ENCODE measurements at regions not wholly inside any gene's neighbourhood (a gene's known extent, or its start where the extent isn't known, plus 50 kb on each side); places are given as distances from the start of the nearest gene placed in this dataset.

- TF ChIP-seq FOXM1 (IDR thresholded peaks at IDR 0.05; ENCODE audit: borderline replicate concordance, low read depth) (no peak), ZBTB7A (IDR thresholded peaks at IDR 0.05; ENCODE audit: low read depth) (no peak), TAF1 (IDR thresholded peaks at IDR 0.05; ENCODE audit: low read depth) (no peak), TCF12 (IDR thresholded peaks at IDR 0.05; ENCODE audit: low read depth) (no peak), RAD21 (IDR thresholded peaks at IDR 0.05; ENCODE audit: low read depth) (no peak), NFIC (IDR thresholded peaks at IDR 0.05) (no peak)
- TF ChIP-seq, protein P1, sequence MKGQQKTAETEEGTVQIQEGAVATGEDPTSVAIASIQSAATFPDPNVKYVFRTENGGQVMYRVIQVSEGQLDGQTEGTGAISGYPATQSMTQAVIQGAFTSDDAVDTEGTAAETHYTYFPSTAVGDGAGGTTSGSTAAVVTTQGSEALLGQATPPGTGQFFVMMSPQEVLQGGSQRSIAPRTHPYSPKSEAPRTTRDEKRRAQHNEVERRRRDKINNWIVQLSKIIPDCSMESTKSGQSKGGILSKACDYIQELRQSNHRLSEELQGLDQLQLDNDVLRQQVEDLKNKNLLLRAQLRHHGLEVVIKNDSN (IDR thresholded peaks at IDR 0.05), result no peak
- TF ChIP-seq, protein P2, sequence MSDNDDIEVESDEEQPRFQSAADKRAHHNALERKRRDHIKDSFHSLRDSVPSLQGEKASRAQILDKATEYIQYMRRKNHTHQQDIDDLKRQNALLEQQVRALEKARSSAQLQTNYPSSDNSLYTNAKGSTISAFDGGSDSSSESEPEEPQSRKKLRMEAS (IDR thresholded peaks at IDR 0.05), result no peak
Observed at GRCh38 chr16:63653044-63653839, 1468.6 kb downstream of the CDH11 start.

- TF ChIP-seq EGR1 (IDR thresholded peaks at IDR 0.05), result no peak
- TF ChIP-seq TCF12 (IDR thresholded peaks at IDR 0.05; ENCODE audit: low read depth), result no peak
- TF ChIP-seq REST (IDR thresholded peaks at IDR 0.05; ENCODE audit: low read depth), result no peak
- no peak for TF ChIP-seq NFIC (IDR thresholded peaks at IDR 0.05)
- TF ChIP-seq CEBPB (IDR thresholded peaks at IDR 0.05), result no peak
- TF ChIP-seq, protein P1 (IDR thresholded peaks at IDR 0.05), result no peak
Observed at GRCh38 chr16:63652091-63652490, 1469.8 kb downstream of the CDH11 start.

DNA sequence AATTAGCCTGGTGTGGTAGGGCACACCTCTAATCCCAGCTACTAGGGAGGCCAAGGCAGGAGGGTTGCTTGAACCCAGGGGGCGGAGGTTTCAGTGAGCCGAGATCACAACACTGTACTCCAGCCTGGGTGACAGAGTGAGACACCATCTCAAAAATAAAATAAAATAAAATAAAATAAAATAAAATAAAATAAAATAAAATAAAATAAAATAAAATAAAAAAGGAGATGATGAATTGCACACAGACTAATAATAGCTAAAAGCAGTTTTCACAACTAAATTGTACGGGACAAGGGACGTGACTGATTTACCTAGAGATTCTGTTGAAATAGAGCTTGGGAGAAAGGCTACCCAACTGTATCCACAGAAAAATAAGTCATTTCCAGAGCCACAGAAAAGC, 1471.3 kb downstream of the CDH11 start:
- TF ChIP-seq YY1 (IDR thresholded peaks at IDR 0.05; ENCODE audit: low read depth) (no peak), EGR1 (IDR thresholded peaks at IDR 0.05) (no peak), TEAD4 (IDR thresholded peaks at IDR 0.05) (no peak), CEBPB (IDR thresholded peaks at IDR 0.05) (no peak), TCF12 (IDR thresholded peaks at IDR 0.05; ENCODE audit: low read depth) (no peak)

DNA sequence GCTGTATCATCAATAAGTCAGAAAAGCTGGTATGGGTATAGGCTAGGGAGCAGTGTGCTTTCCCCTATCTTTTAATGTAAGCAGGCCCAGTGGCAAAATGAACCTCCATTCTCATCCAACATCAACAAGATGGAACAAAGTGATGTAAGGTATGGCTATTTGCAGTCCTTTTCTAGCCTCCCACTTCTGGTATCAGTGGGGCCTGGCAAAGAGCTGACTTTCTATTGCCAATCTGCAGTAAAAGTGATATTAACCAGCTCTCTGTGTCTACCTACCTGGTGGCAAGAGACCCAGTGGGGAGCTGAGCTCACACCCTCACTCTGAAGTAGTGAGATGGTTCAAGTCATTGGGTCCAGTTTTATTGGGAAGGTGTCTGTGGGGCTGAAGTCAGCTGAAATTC, 1492.6 kb downstream of the CDH11 start:
- TF ChIP-seq, protein P1 (IDR thresholded peaks at IDR 0.05), result no peak
- TF ChIP-seq CREB1 (IDR thresholded peaks at IDR 0.05; ENCODE audit: low read depth) (no peak), TAF1 (IDR thresholded peaks at IDR 0.05; ENCODE audit: low read depth) (no peak), NFIC (IDR thresholded peaks at IDR 0.05) (no peak), TCF12 (IDR thresholded peaks at IDR 0.05; ENCODE audit: low read depth) (no peak), EGR1 (IDR thresholded peaks at IDR 0.05) (no peak), ZBTB7A (IDR thresholded peaks at IDR 0.05; ENCODE audit: low read depth) (no peak), REST (IDR thresholded peaks at IDR 0.05; ENCODE audit: low read depth) (no peak), EP300 (IDR thresholded peaks at IDR 0.05; ENCODE audit: borderline replicate concordance) (no peak), FOXM1 (IDR thresholded peaks at IDR 0.05; ENCODE audit: borderline replicate concordance, low read depth) (no peak), YY1 (IDR thresholded peaks at IDR 0.05; ENCODE audit: low read depth) (no peak), TEAD4 (IDR thresholded peaks at IDR 0.05) (no peak), CEBPB (IDR thresholded peaks at IDR 0.05) (no peak), RAD21 (IDR thresholded peaks at IDR 0.05; ENCODE audit: low read depth) (no peak)
- TF ChIP-seq, protein P2 (IDR thresholded peaks at IDR 0.05), result no peak

DNA sequence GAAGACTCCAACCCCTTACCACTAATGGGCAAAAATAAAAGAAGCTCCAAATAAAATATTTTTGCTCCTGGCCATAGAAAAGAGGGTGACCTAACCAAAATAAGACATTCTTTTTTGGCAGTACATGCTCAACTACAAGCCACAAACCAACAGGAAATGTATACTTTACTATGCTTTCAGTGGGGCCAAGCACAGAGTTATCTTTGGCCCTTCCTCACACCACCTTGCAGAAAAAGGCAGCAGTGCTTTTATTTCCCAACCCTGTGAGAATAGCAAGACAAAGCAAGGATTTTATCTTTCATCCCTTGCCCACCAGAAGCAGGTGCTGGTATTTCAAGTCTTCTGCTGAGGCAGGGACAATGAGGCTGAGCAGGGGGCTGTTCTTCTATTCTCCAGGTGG, 1493.1 kb downstream of the CDH11 start:
- TF ChIP-seq ZBTB7A (IDR thresholded peaks at IDR 0.05; ENCODE audit: low read depth) (no peak), CEBPB (IDR thresholded peaks at IDR 0.05) (no peak), YY1 (IDR thresholded peaks at IDR 0.05; ENCODE audit: low read depth) (no peak)

GRCh38 chr16:63625126-63625525, 1496.7 kb downstream of the CDH11 start:
- TF ChIP-seq ZBTB7A (IDR thresholded peaks at IDR 0.05; ENCODE audit: low read depth) (no peak), EGR1 (IDR thresholded peaks at IDR 0.05) (no peak), NFIC (IDR thresholded peaks at IDR 0.05) (no peak), TAF1 (IDR thresholded peaks at IDR 0.05; ENCODE audit: low read depth) (no peak), REST (IDR thresholded peaks at IDR 0.05; ENCODE audit: low read depth) (no peak), CREB1 (IDR thresholded peaks at IDR 0.05; ENCODE audit: low read depth) (no peak), FOXM1 (IDR thresholded peaks at IDR 0.05; ENCODE audit: borderline replicate concordance, low read depth) (no peak), EP300 (IDR thresholded peaks at IDR 0.05; ENCODE audit: borderline replicate concordance) (no peak), YY1 (IDR thresholded peaks at IDR 0.05; ENCODE audit: low read depth) (no peak), TEAD4 (IDR thresholded peaks at IDR 0.05) (no peak), TCF12 (IDR thresholded peaks at IDR 0.05; ENCODE audit: low read depth) (no peak), RAD21 (IDR thresholded peaks at IDR 0.05; ENCODE audit: low read depth) (no peak), CEBPB (IDR thresholded peaks at IDR 0.05) (no peak)
- TF ChIP-seq, protein P2 (IDR thresholded peaks at IDR 0.05), result no peak
- TF ChIP-seq, protein P1 (IDR thresholded peaks at IDR 0.05), result no peak
